ENCODE measurements at regions not wholly inside any gene's neighbourhood (a gene's known extent, or its start where the extent isn't known, plus 50 kb on each side); places are given as distances from the start of the nearest gene placed in this dataset.

GRCh38 chr21:14857529-14857928 lies 207.3 kb downstream of the NRIP1 start:
- TF ChIP-seq EZH2 (IDR thresholded peaks at IDR 0.05) (no peak), CTCF (IDR thresholded peaks at IDR 0.05) (no peak)
